Activated CD8-positive, alpha-beta memory T cell treated with anti-CD3 and anti-CD28 coated beads for 1 hour (primary cell): ENCODE measurements at regions not wholly inside any gene's neighbourhood (a gene's known extent, or its start where the extent isn't known, plus 50 kb on each side); places are given as distances from the start of the nearest gene placed in this dataset.
"Not testable (repeated sequence)": the region's sequence is repeated elsewhere in the genome, so short reads cannot be mapped to it uniquely, and the experiment has no call there.

Experiments
- DNase-seq, 2 donors: peaks; one replicate each; pipeline ENCODE4 v3.0.0-alpha.2; 2020; ENCODE audit warnings: low read depth in 1 of 2; ENCODE audit errors: extremely low read depth in 1 of 2

GRCh38 chr14:65957631-65958205 is 528.5 kb upstream of the CCDC196 start:
- DNase-seq: no peak

DNA sequence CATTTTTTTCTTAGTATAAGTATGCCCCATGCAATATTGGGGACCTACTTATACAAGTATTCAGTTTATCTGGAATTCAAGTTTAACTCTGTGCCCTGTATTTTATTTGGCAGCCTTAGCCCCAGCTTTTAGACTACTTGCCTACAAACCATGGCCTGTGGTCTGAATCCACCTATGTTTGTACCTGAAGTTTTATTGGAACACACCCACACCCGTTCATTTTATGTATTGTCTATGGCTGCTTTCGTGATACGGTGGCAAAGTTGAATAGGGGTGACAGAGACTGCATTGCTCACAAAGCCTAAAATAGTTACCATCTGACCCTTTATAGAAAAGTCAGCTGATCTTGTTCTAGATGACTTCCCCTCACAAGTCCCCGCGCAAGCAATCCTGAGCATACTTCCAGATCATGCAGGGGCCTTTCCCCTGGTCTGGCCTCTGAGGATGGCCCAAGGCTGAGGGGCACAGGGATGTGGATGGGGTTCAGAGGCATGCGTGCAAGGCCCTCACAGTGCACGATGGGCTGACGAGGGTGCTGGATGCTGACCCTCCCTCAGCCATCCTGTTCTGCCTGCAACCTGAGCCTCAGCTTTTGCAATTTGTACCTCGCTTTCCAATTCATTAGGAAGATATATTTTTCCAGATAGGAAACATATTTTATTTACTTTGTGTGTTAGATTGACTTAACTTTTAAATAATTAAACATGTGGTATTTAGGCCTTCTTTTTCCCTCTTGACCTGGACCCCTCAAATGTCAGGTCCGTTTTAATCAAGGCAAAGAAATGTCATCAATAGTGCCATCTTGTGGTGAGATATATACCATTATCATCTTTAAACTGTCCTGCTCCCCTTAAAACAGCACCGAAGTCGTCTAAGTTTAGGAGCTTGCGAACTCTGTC is 527.3 kb upstream of the CCDC196 start:
- no peak for DNase-seq

- DNase-seq: no peak
These were observed 526.6 kb upstream of the CCDC196 start for GRCh38 chr14:65959563-65960024.

DNA sequence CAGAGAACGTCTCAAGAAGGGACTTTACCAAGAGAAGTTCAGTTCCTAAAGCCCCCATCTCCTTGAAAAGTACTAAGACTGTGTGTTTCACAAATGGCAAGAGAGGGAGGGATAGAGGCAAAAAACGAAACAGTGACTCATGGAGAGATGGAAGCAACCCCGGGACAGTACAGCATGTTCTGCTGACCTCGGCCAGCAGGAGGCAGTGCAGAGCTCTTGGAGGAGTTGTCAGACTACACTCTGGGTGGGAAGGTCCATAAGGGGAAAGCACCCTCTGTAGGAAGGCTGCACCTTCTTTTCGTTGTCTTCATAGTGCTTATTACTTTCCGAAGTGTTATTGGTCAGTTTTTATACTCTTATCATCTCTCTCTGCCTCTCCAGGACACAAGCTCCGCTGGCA is 525.2 kb upstream of the CCDC196 start:
- DNase-seq: peak; percentile 29 to 41

DNA sequence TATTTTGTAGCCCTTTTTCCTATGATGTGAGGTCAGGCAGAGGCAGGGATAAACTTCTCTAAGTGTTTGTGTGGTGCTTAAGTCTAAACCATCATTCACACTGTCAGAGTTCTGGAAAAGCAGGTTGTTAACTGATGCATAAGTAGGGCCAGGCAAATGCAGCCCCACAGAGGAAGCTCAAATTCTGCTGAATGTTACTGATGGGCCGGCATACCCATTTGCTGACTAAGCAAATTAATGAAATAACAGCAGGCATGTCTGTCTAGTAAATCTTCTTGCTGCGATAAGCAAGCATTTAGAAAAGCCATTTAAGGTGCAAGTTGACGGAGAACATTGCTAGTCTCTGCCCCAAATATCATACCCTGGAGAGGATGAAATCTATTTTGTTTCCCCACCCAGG is 523.2 kb upstream of the CCDC196 start:
- no peak for DNase-seq

DNA sequence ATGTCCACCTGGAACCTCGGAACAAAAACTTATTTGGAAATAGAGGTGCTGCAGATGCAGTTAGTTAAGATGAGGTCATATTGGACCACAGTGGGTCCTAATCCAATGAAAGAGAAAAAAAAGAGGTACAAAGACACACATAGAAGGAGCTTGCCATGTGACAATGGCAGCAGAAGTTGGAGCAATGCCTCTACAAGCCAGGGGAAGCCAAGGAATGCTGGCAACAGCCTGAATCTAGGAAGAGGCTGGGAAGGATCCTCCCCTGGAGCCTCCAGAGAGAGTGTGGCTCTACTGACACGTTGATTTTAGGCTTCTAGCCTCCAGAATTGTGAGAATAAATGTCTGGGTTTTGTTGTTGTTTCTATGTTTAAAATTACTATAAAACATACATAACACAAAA is 521.8 kb upstream of the CCDC196 start:
- DNase-seq: no peak

DNA sequence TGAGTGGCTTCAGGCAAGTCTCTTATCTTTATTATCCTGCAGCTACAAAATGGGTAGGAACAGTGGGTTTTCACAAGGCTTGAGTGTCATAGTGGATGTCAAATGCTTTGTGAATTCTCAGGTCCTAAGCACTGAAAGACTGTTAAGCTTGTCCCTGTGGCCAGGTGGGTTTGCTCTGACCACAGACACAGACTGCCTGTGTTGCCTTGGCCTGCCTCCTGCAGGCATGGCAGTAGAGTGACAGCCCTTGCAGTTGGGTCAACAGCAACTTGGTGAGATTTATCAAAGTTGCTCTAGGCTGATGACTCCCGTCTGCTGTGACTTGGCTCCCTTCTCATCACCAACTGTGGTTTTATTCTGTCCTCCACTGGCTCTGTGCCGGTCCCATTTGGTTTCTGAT is 520.0 kb upstream of the CCDC196 start:
- no peak for DNase-seq

GRCh38 chr14:65972346-65972870 is 513.8 kb upstream of the CCDC196 start:
- no peak for DNase-seq

- DNase-seq: no peak
These were observed 513.3 kb upstream of the CCDC196 start for GRCh38 chr14:65972891-65973290.

- no peak for DNase-seq
These were observed 510.3 kb upstream of the CCDC196 start for GRCh38 chr14:65975865-65976264.

DNA sequence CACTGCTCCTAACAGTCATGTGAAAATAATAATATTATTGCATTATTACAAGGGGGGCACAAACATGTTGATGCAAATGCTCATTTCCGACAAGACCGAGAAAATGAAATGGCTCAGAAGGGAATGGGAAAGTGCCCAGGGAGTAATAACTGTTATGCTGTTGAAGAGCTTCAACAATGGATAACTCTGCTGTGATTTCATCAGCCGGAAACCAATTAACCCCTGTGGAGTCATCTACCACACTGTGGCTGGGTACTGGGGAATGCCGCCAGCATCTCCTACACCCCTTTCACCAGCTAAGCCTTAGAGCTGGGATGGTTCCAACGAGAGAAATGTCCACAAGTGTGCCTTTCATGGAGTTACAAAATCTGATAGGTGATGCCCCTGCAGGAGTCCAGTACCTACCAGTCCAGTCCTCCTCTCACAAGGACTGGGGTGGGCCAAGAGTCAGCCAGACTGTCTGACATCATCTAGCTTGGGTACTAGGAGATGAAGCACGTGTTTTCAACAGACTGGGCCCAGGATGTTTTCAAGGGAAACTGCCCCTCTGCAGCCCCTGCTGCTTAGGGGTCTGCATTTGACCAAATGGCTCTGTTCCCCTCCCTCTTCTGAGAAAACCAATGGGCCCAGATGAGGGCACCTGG is 509.3 kb upstream of the CCDC196 start:
- no peak for DNase-seq

DNA sequence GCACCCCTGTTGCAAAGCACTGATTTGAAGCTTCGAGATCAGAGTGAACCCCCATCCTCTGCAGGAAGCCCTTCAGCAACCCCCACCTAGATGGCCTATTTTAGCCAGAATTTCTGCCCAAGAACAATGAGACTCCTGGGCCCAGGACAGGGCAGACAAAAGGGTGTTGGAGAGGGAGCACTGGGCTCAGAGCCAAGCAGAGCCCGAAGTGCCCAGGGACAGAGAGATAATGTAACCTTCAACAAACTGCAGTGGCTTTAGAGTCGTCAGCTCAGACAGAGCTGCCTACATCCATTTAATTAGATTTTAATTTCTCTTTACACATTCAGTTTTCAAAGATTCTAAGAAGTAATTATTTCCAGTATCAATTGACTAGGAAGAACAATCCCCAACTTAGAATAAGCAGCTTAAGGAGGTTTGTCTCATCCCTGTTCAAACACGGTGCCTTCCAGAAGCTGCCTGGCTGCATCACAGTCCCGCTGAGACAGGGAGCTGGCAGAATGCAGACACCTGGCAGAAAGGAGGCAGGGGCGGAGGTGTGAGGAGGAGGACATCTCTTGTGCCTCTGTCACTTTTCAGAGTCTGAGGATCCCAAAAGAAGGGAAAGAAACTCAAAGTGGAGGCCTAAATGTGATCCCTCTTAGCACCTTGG is 504.9 kb upstream of the CCDC196 start:
- no peak for DNase-seq

- DNase-seq: no peak
These were observed 500.1 kb upstream of the CCDC196 start for GRCh38 chr14:65986041-65986440.

DNA sequence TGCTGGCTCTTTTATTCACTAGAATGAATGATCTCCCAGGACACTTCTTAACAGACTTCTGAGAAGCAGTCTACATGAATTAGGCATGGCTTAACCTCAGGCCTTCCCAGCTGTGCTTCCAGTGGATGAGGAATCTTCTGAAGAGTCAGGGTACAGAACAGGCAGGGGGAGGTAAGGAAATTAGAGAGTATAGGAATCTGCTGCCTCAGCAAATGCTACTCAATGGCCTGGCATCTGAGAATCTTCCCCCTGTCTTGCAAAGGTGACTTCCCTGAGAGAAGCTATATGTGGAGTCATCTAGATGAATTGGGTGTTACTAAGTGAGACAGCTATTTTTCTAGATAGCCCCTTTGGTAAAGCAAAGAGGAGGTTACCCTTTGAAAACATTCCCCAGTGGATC is 496.2 kb upstream of the CCDC196 start:
- DNase-seq: no peak

DNA sequence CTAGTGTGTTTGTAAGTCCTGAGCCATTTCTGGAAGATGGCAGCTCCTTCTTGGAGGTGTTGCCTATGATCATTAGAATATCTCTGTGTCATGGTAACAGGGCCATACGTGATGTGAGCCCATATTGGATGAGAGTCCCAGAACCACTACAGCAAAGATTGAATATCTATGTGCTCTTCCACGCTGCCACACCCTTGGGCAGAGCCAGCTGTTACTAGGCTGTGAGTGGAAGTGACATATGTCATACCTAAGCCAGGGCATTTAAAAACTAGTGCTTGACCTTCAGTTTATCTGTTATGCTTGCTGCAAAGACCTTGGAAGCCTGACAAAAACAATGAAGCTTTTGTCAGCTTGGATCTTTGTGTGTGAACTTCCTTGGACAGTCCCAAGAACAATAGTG is 495.1 kb upstream of the CCDC196 start:
- no peak for DNase-seq

DNA sequence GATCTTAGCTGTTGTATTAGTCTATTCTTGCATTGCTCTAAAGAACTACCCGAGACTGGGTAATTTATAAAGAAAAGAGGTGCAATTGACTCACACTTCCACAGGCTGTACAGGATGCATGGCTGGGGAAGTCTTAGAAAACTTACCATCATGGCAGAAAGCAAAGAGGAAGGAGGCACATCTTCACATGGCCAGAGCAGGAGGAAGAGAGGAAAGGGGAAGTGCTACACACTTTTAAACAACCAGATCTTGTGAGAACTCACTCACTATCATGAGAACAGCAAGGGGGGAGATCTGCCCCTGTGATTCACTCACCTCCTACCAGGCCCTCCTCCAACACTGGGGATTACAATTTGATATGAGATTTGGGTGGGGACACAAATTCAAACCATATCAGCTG is 494.2 kb upstream of the CCDC196 start:
- DNase-seq: not testable (repeated sequence)

GRCh38 chr14:65993103-65993502 is 493.1 kb upstream of the CCDC196 start:
- no peak for DNase-seq

- no peak for DNase-seq
These were observed 492.2 kb upstream of the CCDC196 start for GRCh38 chr14:65993996-65994395.

DNA sequence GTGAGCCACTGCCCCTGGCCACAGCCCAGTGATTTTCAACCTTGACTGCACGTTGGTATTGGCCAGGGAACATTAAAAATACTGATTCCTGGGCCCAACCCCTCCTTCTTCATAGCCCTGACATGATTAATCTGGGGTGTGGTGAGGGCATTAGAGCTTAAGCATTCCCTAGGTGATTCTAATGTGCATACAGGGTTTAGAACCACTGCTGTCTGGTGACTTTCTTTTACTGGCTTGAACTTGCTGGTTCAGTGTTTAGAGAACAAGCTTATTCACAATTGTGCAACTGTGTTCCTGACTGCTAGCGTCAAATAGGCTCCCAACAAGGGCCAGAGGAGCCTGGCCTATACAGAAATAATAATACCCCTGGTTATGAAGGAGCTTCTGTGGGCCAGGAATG is 488.8 kb upstream of the CCDC196 start:
- no peak for DNase-seq

GRCh38 chr14:65999865-66000264 is 486.3 kb upstream of the CCDC196 start:
- DNase-seq: no peak

DNA sequence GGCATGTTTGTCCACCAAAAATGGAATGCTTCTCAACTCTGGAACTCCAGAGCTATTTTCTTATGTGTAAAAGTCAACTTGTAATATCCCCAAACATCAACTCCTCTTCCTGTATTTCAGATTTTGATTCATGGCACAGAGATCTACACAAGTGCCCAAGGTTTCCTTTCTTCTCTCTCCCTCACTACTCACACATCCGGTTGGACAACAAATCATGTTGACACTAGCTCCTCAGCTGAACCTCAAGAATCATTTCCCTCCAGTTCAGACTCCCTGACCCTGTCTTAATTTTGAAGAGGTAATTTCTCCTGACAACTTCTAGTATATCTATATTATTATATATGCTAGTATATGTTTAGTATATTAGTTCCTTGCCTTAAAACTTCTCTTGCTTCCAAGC is 485.4 kb upstream of the CCDC196 start:
- no peak for DNase-seq
